Fibroblast of upper back skin (primary cell): ENCODE measurements at regions not wholly inside any gene's neighbourhood (a gene's known extent, or its start where the extent isn't known, plus 50 kb on each side); places are given as distances from the start of the nearest gene placed in this dataset.
"Not testable (repeated sequence)": the region's sequence is repeated elsewhere in the genome, so short reads cannot be mapped to it uniquely, and the experiment has no call there.

Experiments used
- DNase-seq: peaks from one replicate; pipeline ENCODE4 v3.0.0-alpha.2; 2013

DNA sequence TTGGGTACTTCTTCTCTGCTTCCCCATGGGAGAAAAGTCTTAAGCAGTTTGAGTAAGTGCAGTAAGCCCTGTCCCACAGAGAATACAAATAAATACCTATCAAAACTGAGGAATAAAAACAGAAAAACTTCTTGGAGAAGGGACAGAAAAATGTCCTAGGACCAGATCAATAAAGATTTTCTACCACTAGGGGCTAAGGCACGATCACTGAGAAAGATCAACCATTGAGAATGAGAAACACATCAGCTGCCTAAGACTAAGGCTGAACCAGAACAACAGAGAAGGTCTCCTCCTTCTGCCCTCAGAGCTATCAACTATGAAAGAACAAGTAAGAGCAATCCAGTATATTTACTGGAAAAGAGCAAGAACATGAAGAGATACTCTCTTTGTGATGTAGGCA is 763.6 kb upstream of the LRRTM1 start:
- no peak for DNase-seq

- DNase-seq = no peak
Observed at GRCh38 chr2:81061016-81061415, 756.5 kb upstream of the LRRTM1 start.

DNA sequence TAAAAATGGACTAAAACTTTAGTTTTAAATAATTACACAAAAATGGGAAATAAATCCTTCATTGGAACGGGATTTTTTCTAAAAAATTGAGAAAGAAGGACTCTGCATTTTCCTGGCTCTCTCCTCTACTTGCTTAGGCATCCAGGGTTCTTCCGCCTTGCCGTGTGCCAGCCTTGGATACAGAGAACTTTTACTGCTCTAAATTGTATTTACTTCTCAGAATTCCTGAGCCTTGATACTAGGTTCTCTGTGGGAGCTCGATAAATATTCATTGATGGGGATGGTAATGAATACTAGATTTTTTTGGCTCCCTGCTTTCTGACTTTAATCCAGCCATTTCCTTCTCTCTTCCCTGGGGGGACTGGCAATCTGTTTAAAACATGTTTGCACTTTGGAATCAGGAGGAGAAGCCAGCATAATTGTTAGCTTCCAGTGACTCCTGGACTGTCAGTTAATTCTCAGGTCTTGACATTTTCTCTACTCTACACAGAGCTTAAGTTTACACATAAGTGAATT is 746.1 kb upstream of the LRRTM1 start:
- DNase-seq = no peak

DNA sequence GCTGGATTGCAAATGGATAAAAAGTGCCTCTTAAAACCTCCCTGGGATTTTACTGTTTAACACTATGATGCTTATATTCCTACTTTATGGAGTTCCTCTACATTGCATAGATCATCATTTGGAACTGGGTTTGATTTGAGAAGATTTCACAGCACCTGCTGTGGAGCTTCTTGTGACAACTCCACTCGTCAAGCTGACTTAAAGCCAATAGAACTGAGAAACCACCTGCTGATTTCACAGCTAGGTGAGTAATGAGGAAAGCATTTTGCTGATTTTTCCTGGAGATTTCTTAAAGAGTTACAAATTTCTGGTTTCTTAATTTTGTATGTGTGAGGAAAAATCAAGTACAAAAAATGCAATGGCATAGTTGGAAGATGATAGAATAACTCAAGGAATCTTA is 739.1 kb upstream of the LRRTM1 start:
- no peak for DNase-seq

- no peak for DNase-seq
Observed at GRCh38 chr2:81007104-81007503, 702.6 kb upstream of the LRRTM1 start.

GRCh38 chr2:81002906-81003305 is 698.4 kb upstream of the LRRTM1 start:
- no peak for DNase-seq

DNA sequence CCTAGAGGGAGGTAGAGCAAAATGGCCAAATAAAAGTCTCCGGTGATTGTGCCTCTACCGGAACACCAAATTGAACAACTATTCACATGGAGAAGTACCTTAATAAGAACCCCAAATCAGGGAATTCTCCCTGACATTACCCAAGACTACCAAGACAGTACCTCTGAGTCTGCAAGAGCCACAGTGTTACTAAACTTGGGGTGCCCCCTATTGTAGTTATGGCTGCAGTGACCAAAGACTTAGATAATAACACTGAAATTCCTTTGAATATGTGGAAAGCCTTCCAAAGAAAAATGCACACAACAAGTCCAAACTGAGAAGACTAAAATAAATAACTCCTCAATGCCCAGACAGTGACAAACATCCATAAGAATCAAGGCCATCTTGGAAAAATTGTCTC is 682.9 kb upstream of the LRRTM1 start:
- DNase-seq = no peak

- no peak for DNase-seq
Observed at GRCh38 chr2:80969900-80970299, 665.3 kb upstream of the LRRTM1 start.

- no peak for DNase-seq
Observed at GRCh38 chr2:80968450-80968849, 663.9 kb upstream of the LRRTM1 start.

- DNase-seq = no peak
Observed at GRCh38 chr2:80947601-80948130, 643.1 kb upstream of the LRRTM1 start.

DNA sequence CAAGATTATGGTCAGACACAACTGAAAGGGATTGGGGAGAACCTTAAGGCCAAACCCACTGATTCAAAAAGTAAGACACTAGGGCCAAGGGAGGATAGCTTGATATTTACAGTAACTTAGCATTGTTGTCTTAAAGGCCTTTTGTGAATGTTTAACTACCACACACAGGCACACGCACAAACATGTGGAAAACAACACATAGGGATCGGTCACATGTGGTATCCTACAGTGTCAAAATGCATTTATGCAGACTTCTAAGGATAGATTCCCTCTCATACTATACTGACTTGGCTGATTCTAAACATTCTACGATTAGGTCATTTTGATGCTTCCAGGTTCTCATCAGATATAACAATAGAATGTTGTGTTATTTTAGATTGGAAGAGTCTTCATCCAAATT is 638.9 kb upstream of the LRRTM1 start:
- DNase-seq = no peak

DNA sequence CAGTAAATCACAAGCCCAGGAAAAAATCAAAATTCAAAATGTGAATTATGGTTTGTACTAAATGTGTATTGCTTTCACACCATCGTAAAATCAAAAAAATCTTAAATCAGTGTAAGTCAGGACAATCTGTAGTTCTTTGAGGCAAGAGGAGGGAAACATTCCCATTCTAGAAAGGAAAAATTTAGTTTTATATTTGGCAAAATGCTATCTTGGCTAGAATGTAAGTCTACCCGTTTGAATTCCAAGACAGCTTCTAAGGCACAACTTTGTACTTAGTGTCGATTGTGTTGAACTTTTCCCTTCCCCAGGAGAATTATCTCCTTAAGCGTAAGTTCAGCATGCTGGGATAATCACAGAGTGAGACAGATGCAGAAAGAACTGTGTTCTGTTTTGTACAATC is 638.2 kb upstream of the LRRTM1 start:
- DNase-seq = no peak

DNA sequence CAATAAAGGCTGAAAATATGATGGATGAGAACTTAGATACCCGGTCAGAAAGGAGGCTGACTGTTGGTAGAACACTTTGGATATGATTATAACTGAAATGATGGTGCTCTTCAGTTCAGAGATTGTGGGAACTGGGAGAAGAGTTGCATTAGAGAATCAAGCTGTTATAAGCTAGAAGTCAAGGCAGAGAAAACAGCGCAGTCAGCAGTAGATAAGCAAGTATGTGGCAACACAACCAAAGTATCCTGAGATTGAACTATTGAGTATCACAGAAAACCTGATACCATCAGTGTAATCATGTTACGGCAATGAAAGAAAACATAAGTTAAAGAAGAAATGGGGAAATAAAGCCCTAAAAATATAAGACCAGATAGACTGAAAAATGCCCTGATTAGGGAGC is 633.9 kb upstream of the LRRTM1 start:
- no peak for DNase-seq

- DNase-seq = not testable (repeated sequence)
Observed at GRCh38 chr2:80931820-80932219, 627.3 kb upstream of the LRRTM1 start.

DNA sequence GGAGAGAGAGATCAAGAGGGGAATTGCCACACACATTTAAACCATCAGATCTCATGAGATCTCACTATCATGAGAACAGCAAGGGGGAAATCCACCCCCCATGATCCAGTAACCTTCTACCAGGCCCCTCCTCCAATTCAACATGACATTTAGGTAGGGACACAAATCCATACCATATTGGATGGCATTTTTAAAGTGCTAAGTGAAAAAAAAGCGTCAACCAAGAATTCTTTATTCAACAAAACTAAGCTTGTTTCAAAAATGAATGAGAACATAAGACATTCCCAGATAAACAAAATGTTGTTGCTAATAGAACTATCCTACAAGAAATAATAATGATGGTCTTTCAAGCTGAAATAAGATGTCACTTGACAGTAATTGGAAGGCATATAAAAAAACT is 626.2 kb upstream of the LRRTM1 start:
- no peak for DNase-seq

GRCh38 chr2:80926168-80926567 is 621.6 kb upstream of the LRRTM1 start:
- no peak for DNase-seq

GRCh38 chr2:80896576-80896975 is 592.0 kb upstream of the LRRTM1 start:
- no peak for DNase-seq

DNA sequence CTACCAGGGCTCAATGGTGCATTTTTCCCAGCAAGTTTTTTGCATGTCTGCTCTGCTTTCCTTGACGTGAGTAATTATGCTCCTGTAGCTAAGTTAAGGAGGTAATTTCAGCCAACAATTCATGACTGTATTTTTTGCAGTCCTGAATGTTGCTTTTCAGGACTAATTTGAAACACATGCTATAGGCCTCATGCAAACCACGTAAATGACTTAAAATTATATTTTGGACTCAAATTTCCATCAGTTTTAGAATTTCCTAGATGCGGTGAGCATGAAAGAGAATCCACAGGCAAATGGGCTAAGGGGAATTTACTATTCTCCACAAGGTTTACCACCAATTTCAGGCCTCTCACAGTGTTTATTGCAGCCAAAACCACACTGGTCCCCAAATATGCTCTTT is 589.9 kb upstream of the LRRTM1 start:
- no peak for DNase-seq

DNA sequence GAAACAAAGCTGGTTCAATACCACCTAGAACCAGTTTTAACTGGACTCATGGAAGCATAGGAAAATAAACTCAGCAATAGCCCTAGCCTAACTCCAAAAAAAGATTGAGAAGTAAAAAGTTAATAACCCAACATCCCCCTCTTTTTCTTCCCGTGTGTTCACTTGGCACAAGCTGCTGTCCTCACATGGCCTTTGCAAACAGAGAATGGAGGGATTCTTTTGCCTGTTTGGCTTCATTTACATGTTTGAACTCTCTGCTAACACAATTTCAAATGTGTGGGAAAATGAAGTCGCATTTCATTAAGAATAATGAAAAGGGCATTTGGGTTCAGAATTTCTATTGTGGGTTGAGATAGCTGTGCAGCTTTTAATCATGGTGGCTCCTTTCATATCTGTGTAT is 589.2 kb upstream of the LRRTM1 start:
- no peak for DNase-seq

DNA sequence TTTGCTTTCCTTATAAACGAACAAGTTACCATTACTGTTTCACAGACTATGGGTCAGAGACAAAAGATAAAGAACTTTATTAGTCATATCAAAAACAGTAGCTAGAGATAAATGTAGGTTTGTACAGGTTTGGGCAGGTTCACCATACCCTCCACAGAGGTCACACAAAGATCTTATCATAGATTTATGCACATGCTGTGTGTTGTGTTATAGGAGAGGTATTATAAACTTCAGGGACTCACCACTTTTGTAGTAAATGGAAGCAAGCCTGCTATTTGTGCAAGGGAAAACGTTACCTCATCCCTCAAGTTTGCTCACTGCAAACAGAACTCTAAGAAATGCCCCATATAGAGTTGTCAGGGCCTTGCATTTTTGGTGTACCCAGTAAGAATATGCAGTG is 584.5 kb upstream of the LRRTM1 start:
- no peak for DNase-seq

GRCh38 chr2:80887841-80888378 is 583.4 kb upstream of the LRRTM1 start:
- no peak for DNase-seq

GRCh38 chr2:80874374-80874773 is 569.8 kb upstream of the LRRTM1 start:
- no peak for DNase-seq

GRCh38 chr2:80869858-80870438 is 565.4 kb upstream of the LRRTM1 start:
- DNase-seq = no peak

DNA sequence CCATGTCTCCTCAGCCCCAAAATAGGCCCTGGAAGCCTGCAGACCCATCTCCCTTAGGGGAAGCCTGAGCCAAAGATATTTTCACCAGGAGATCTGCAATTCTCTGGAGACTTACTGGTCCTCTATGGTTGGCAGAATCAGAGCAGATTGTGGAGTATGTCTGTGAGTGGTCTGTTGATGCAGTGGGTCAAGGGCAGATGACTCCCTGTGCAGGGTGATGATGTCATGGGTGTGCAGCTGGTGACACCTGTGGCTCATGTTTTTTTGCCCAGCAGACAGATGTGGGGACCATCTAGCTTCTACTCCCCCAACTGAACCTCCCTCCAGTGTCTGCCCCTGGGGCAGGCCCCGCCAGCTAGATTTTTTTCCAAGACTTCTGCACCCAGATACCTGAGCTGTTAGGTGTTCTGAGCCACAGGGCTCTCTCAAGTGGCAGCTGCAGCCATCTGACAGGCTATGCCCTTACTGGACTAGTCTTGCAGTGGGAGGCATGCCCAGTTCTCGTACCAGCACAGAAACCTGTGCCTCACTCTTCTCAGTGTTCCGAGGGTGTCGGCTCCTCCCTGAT is 558.7 kb upstream of the LRRTM1 start:
- DNase-seq = no peak

DNA sequence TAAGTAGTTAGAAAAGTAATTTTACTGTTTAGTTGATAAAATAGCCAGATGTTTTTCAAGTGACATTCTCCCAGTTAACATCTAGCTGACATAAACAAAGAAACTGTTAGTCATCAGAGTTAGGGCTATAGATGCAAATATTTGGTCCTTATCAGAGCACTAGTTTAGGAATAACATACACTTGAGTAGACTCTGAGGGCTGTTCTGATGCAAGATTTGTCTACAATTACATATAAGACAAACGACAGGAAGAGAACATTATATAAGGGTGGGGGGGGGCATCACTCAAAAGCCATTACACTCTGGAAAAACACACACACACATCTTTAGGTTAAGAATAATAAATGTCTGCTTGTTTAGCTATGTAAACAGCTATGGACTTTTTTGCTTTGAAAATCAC is 554.4 kb upstream of the LRRTM1 start:
- DNase-seq = no peak
